B cell (primary cell): ENCODE measurements at regions not wholly inside any gene's neighbourhood (a gene's known extent, or its start where the extent isn't known, plus 50 kb on each side); places are given as distances from the start of the nearest gene placed in this dataset.

Experiments used
- ATAC-seq: fragments of 200-7000 bp; cut with Tn5 transposase; one replicate; pipeline ENCODE4 v1.10.0; 2021; ENCODE audit warnings: low read depth, mild to moderate bottlenecking, moderate number of reproducible peaks, moderate library complexity
- CTCF ChIA-PET: fragments of 350-600 bp; sonication (Branson Sonifier 250); formaldehyde crosslinking; loops from one replicate; lab custom pipeline; 2021; ENCODE audit warnings: antibody characterized with exemption, inconsistent platforms; lab: Charles Lee
- POLR2A ChIA-PET: fragments of 350-600 bp; sonication (Branson Sonifier 250); formaldehyde crosslinking; loops from one replicate; lab custom pipeline; 2021; ENCODE audit warnings: antibody characterized with exemption; lab: Charles Lee
- DNase-seq: peaks from one replicate; pipeline ENCODE4 v3.0.0; 2013
- H2AFZ ChIP-seq: 2 replicates; pipeline ENCODE4 v1.6.1; 2012; ENCODE audit warnings: mild to moderate bottlenecking, low read depth, low read length; ENCODE audit not compliant: insufficient read depth, poor library complexity, severe bottlenecking
- H3K27ac ChIP-seq, 2 donors: 1 replicate in 1 of 2; 2 replicates in 1 of 2; pipeline ENCODE4 v1.5.1; 2012 to 2013; ENCODE audit warnings: low read length in 2 of 2, mild to moderate bottlenecking in 2 of 2, moderate library complexity in 1 of 2
- H3K27me3 ChIP-seq, 4 experiments: fragments of 200-600 bp in 1 of 4; sonication (generic) in 1 of 4; replicated peaks in 1 of 4; 1 replicate in 2 of 4; 2 replicates in 2 of 4; pipeline versions ENCODE4 v1.6.1 to v1.7.0; 2013 to 2016; ENCODE audit warnings: low read length in 3 of 4, mild to moderate bottlenecking in 2 of 4, mixed read lengths in 1 of 4, moderate library complexity in 1 of 4; ENCODE audit not compliant: insufficient read depth in 4 of 4, control insufficient read depth in 3 of 4; ENCODE audit errors: control extremely low read depth in 1 of 4
- H3K36me3 ChIP-seq, 2 experiments: replicated peaks in 1 of 2; 1 replicate in 1 of 2; 2 replicates in 1 of 2; pipeline versions ENCODE4 v1.6.1 to v1.7.1; 2013; ENCODE audit warnings: low read length in 1 of 2; ENCODE audit not compliant: insufficient read depth in 2 of 2, control insufficient read depth in 1 of 2; ENCODE audit errors: control extremely low read depth in 1 of 2, extremely low read depth in 1 of 2
- H3K4me1 ChIP-seq, 2 donors: fragments of 200-600 bp in 1 of 2; sonication (generic) in 1 of 2; 1 replicate in 1 of 2; 2 replicates in 1 of 2; pipeline versions ENCODE4 v1.5.1 to v1.6.1; 2013 to 2017; ENCODE audit warnings: low read length in 2 of 2; ENCODE audit not compliant: control insufficient read depth in 2 of 2, insufficient read depth in 2 of 2
- H3K4me2 ChIP-seq: replicated peaks from 2 replicates; pipeline ENCODE3; 2012; ENCODE audit warnings: mild to moderate bottlenecking, low read depth, low read length; ENCODE audit not compliant: poor library complexity, severe bottlenecking
- H3K4me3 ChIP-seq, 5 experiments: fragments of 200-600 bp in 1 of 5; sonication (generic) in 1 of 5; 1 replicate in 3 of 5; 2 replicates in 2 of 5; pipeline versions ENCODE4 v1.5.1 to v1.7.0; 2011 to 2016; ENCODE audit warnings: low read length in 4 of 5, mild to moderate bottlenecking in 4 of 5, low read depth in 2 of 5, control low read depth in 1 of 5, moderate library complexity in 1 of 5; ENCODE audit not compliant: insufficient read depth in 1 of 5; ENCODE audit errors: control extremely low read depth in 1 of 5, extremely low read depth in 1 of 5
- H3K79me2 ChIP-seq: fragments of 200-600 bp; sonication (generic); one replicate; pipeline ENCODE4 v1.6.0; 2016; ENCODE audit warnings: low read length; ENCODE audit not compliant: control insufficient read depth, insufficient read depth
- H3K9ac ChIP-seq: fragments of 200-600 bp; sonication (generic); 2 replicates; pipeline ENCODE4 v1.6.1; 2017; ENCODE audit warnings: mild to moderate bottlenecking, low read length, moderate library complexity
- H3K9me3 ChIP-seq, 3 donors: one replicate each; pipeline versions ENCODE4 v1.6.1 to v1.7.1; 2013; ENCODE audit warnings: low read length in 2 of 3; ENCODE audit not compliant: control insufficient read depth in 2 of 3, insufficient read depth in 1 of 3; ENCODE audit errors: control extremely low read depth in 1 of 3
- H4K20me1 ChIP-seq: 2 replicates; pipeline ENCODE4 v1.6.0; 2012; ENCODE audit warnings: mild to moderate bottlenecking, low read length; ENCODE audit not compliant: insufficient read depth, control insufficient read depth, poor library complexity, severe bottlenecking
- H3K27ac Mint-ChIP-seq: one replicate; pipeline ENCODE4 v1.8.0; 2021; ENCODE audit warnings: mixed read lengths
- H3K27me3 Mint-ChIP-seq: one replicate; pipeline ENCODE4 v1.8.0; 2021; ENCODE audit warnings: mixed read lengths
- H3K4me1 Mint-ChIP-seq: one replicate; pipeline ENCODE4 v1.8.0; 2021; ENCODE audit warnings: mixed read lengths
- H3K4me3 Mint-ChIP-seq: one replicate; pipeline ENCODE4 v1.8.0; 2021; ENCODE audit warnings: mixed read lengths
- H3K9me3 Mint-ChIP-seq: one replicate; pipeline ENCODE4 v1.8.0; 2022; ENCODE audit warnings: mixed read lengths; ENCODE audit not compliant: insufficient read depth
- CTCF ChIP-seq: fragments of 200-600 bp; IDR thresholded peaks from one replicate; pipeline ENCODE4 v1.8.0; 2022; ENCODE audit warnings: antibody characterized with exemption, mild to moderate bottlenecking
- EZH2 ChIP-seq: IDR thresholded peaks from 2 replicates; pipeline ENCODE4 v1.6.1; 2012; ENCODE audit warnings: borderline replicate concordance, low read depth, mild to moderate bottlenecking, moderate library complexity, low read length; ENCODE audit not compliant: insufficient read depth, poor library complexity, severe bottlenecking
- WGBS: methylation state at CpG from one replicate; pipeline ENCODE4 v1.1.5; 2013; ENCODE audit warnings: missing lambda C conversion rate; ENCODE audit not compliant: insufficient coverage; 5-methylcytosine and 5-hydroxymethylcytosine counted together
- intact Hi-C: fragments of 100-400 bp; cut with micrococcal nuclease; formaldehyde crosslinking; loops from one replicate; pipeline ENCODE4 v1.10.0; 2022

- H3K4me3 Mint-ChIP-seq, result no peak overlapping the region
Observed at GRCh38 chr14:38735005-38735404, 368.0 kb downstream of the SEC23A start.

GRCh38 chr14:38731962-38732361 lies 371.1 kb downstream of the SEC23A start:
- Histone ChIP-seq H3K27ac (no peak overlapping the region), H3K79me2 (no peaks in the 10 kb centered on the region), H3K9ac (no peak overlapping the region), H3K4me2 (no peak overlapping the region), H3K36me3 (no peaks in the 10 kb centered on the region), H3K4me3 (no peak overlapping the region), H3K27me3 (no peaks in the 10 kb centered on the region), H3K9me3 (no peaks in the 10 kb centered on the region), H4K20me1 (no peaks in the 10 kb centered on the region), H2AFZ (no peak overlapping the region), H3K4me1 (no peaks in the 10 kb centered on the region)
- Mint-ChIP-seq H3K4me1 (no peaks in the 10 kb centered on the region), H3K27ac (no peak overlapping the region), H3K9me3 (peaks cover 4% of the 10 kb centered on the region), H3K4me3 (no peak overlapping the region), H3K27me3 (no peaks in the 10 kb centered on the region)
- DNase-seq (no peak), ATAC-seq (no peak)
- POLR2A ChIA-PET, result no interaction called here
- CTCF ChIA-PET, result no interaction called here
- WGBS, result no CpG with 5 or more reads among the region's 1 CpG
- intact Hi-C loops, result no loop called here
- no peak for TF ChIP-seq EZH2

More at GRCh38 chr14:38735005-38735404, 368.0 kb downstream of the SEC23A start:
- Histone ChIP-seq H3K9me3 (no peaks in the 10 kb centered on the region), H3K4me2 (no peak overlapping the region), H3K9ac (no peak overlapping the region), H3K4me1 (no peaks in the 10 kb centered on the region), H3K27ac (no peak overlapping the region), H4K20me1 (no peaks in the 10 kb centered on the region), H3K79me2 (no peaks in the 10 kb centered on the region), H3K27me3 (no peaks in the 10 kb centered on the region), H3K4me3 (no peak overlapping the region), H2AFZ (no peak overlapping the region), H3K36me3 (no peaks in the 10 kb centered on the region)
- ATAC-seq, result no peak
- TF ChIP-seq EZH2 (no peak), CTCF (no peak)
- Mint-ChIP-seq H3K27me3 (no peaks in the 10 kb centered on the region), H3K27ac (no peak overlapping the region), H3K4me1 (no peaks in the 10 kb centered on the region), H3K9me3 (peaks cover 4% of the 10 kb centered on the region)
- POLR2A ChIA-PET, result no interaction called here
- DNase-seq, result no peak
- intact Hi-C loops, result no loop called here
- no CpG with 5 or more reads among the region's 5 CpGs for WGBS
- CTCF ChIA-PET, result no interaction called here
